ENCODE measurements at regions not wholly inside any gene's neighbourhood (a gene's known extent, or its start where the extent isn't known, plus 50 kb on each side); places are given as distances from the start of the nearest gene placed in this dataset.

- Histone ChIP-seq H3K36me3 (ENCODE audit: control insufficient read depth in 1 of 2, insufficient read depth in 2 of 2, low read length in 2 of 2) (no peaks in the 10 kb centered on the region), H3K27me3 (ENCODE audit: insufficient read depth, low read length) (no peaks in the 10 kb centered on the region), H3K9me2 (ENCODE audit: insufficient read depth) (no peaks in the 10 kb centered on the region), H3K4me3 (replicated peaks in 1 of 2; ENCODE audit: low read depth in 1 of 2, low read length in 2 of 2) (no peak overlapping the region), H3K27ac (ENCODE audit: low read depth, low read length) (no peak overlapping the region), H3K9me3 (ENCODE audit: control insufficient read depth in 1 of 2, insufficient read depth in 1 of 2, low read depth in 1 of 2, low read length in 2 of 2) (peaks cover 25 to 40% of the 10 kb centered on the region in 2 experiments; a peak in 2 of 4 replicates), H4K20me1 (ENCODE audit: insufficient read depth) (no peaks in the 10 kb centered on the region), H2AFZ (ENCODE audit: low read depth, low read length, poor library complexity, severe bottlenecking) (no peak overlapping the region), H3K4me2 (ENCODE audit: low read length) (no peak overlapping the region), H3K4me1 (ENCODE audit: control insufficient read depth in 1 of 2, insufficient read depth in 2 of 2, low read length in 2 of 2) (no peaks in the 10 kb centered on the region), H3K9ac (ENCODE audit: low read length) (no peak overlapping the region), H3K79me2 (ENCODE audit: insufficient read depth, low read length) (no peaks in the 10 kb centered on the region)
- RAD21 ChIA-PET (ENCODE audit: low non-redundant PET in 1 of 2, low total read pairs in 2 of 2, uncharacterized antibody in 2 of 2, unreplicated experiment in 2 of 2) = no interaction called here
- no peak for ATAC-seq
- intact Hi-C loops (cut with micrococcal nuclease) = no loop called here
- POLR2A ChIA-PET = no interaction called here
- no peak for DNase-seq (ENCODE audit: low read depth, low spot score)
- BruUV-seq (replicated peaks) = no TSS peak
- no peak for TF ChIP-seq JUND (IDR thresholded peaks at IDR 0.05)
- TF ChIP-seq POLR2AphosphoS5 (IDR thresholded peaks at IDR 0.05; ENCODE audit: low read depth, low read length) = no peak
- TF ChIP-seq EZH2phosphoT487 (IDR thresholded peaks at IDR 0.05; ENCODE audit: borderline replicate concordance) = no peak
- no peak for TF ChIP-seq SP1 (IDR thresholded peaks at IDR 0.05; ENCODE audit: low read depth)
- no peak for TF ChIP-seq POLR2A (IDR thresholded peaks at IDR 0.05; ENCODE audit: borderline replicate concordance, extremely low read depth, insufficient read depth, insufficient read length)
- TF ChIP-seq ATF3 (IDR thresholded peaks at IDR 0.05) = no peak
- no peak for TF ChIP-seq SRF (IDR thresholded peaks at IDR 0.05; ENCODE audit: low read depth)
- TF ChIP-seq ZNF274 (IDR thresholded peaks at IDR 0.05; ENCODE audit: low read depth, low read length) = no peak
- no peak for TF ChIP-seq SIN3A (IDR thresholded peaks at IDR 0.05; ENCODE audit: low read depth)
- no peak for TF ChIP-seq FOSL1 (IDR thresholded peaks at IDR 0.05; ENCODE audit: low read depth)
- TF ChIP-seq ZBTB33 (IDR thresholded peaks at IDR 0.05; ENCODE audit: extremely low read depth, insufficient replicate concordance, low read length) = no peak
- TF ChIP-seq CTCF (IDR thresholded peaks at IDR 0.05 in 2 of 3, conservative IDR thresholded peaks at IDR 0.05 in 1 of 3; ENCODE audit: borderline replicate concordance in 1 of 3, insufficient read depth in 1 of 3, low read depth in 2 of 3, low read length in 2 of 3) = no peak
- TF ChIP-seq ELF1 (IDR thresholded peaks at IDR 0.05; ENCODE audit: borderline replicate concordance, low read depth) = no peak
- CTCF ChIA-PET = no interaction called here
These were observed 1187.9 kb downstream of the XPNPEP1 start for GRCh38 chr10:108735380-108735779.

Data from HCT116 (cell line).